Brain microvascular endothelial cell (primary cell): ENCODE measurements at regions not wholly inside any gene's neighbourhood (a gene's known extent, or its start where the extent isn't known, plus 50 kb on each side); places are given as distances from the start of the nearest gene placed in this dataset.

Experiments used
- DNase-seq: peaks from one replicate; pipeline ENCODE4 v3.0.0-alpha.2; 2020
- H3K27ac ChIP-seq: fragments of 250-450 bp; sonication (Bioruptor Pico); 2 replicates; pipeline ENCODE4 v1.5.1; 2020; ENCODE audit warnings: mild to moderate bottlenecking, moderate library complexity
- H3K27me3 ChIP-seq: fragments of 250-450 bp; sonication (Bioruptor Pico); replicated peaks from 2 replicates; pipeline ENCODE4 v1.5.1; 2020; ENCODE audit warnings: mild to moderate bottlenecking
- H3K36me3 ChIP-seq: fragments of 250-450 bp; sonication (Bioruptor Pico); replicated peaks from 2 replicates; pipeline ENCODE4 v1.5.1; 2020; ENCODE audit warnings: mild to moderate bottlenecking
- H3K4me3 ChIP-seq: 2 replicates; pipeline ENCODE4 v1.5.1; 2011; ENCODE audit warnings: low read depth, mild to moderate bottlenecking, control low read depth, low read length, moderate library complexity
- CTCF ChIP-seq: IDR thresholded peaks from 2 replicates; pipeline ENCODE4 v1.5.1; 2011; ENCODE audit warnings: low read depth, mild to moderate bottlenecking, moderate library complexity, low read length, control low read depth, inconsistent platforms; ENCODE audit errors: missing control alignments
- in situ Hi-C: cut with HindIII; loops from 2 replicates; pipeline ENCODE4 v1.10.0; 2017; ENCODE audit warnings: low sequenced_read_pairs, low pct_ligation_motif_present

GRCh38 chr15:25233766-25234350 is 205.0 kb downstream of the UBE3A start:
- no peak for DNase-seq
- Histone ChIP-seq H3K36me3 (no peaks in the 10 kb centered on the region), H3K27ac (no peak overlapping the region), H3K27me3 (no peaks in the 10 kb centered on the region), H3K4me3 (no peak overlapping the region)
- in situ Hi-C loops = no loop called here
- TF ChIP-seq CTCF = no peak

- TF ChIP-seq CTCF = no peak
- in situ Hi-C loops = no loop called here
- H3K27ac ChIP-seq = no peak overlapping the region
- no peaks in the 10 kb centered on the region for H3K27me3 ChIP-seq
- no peak overlapping the region for H3K4me3 ChIP-seq
- no peaks in the 10 kb centered on the region for H3K36me3 ChIP-seq
- no peak for DNase-seq
Observed at GRCh38 chr15:25234831-25235230, 204.0 kb downstream of the UBE3A start.

GRCh38 chr15:25235391-25235790 is 203.4 kb downstream of the UBE3A start:
- Histone ChIP-seq H3K27ac (no peak overlapping the region), H3K27me3 (no peaks in the 10 kb centered on the region), H3K4me3 (no peak overlapping the region), H3K36me3 (no peaks in the 10 kb centered on the region)
- TF ChIP-seq CTCF = no peak
- in situ Hi-C loops = no loop called here
- DNase-seq = no peak

GRCh38 chr15:25236143-25236860 is 202.5 kb downstream of the UBE3A start:
- Histone ChIP-seq H3K27me3 (no peaks in the 10 kb centered on the region), H3K27ac (no peak overlapping the region), H3K4me3 (no peak overlapping the region), H3K36me3 (no peaks in the 10 kb centered on the region)
- no peak for DNase-seq
- TF ChIP-seq CTCF = no peak
- in situ Hi-C loops = no loop called here

- DNase-seq = no peak
- H3K27ac ChIP-seq = no peak overlapping the region
- no peak overlapping the region for H3K4me3 ChIP-seq
- H3K27me3 ChIP-seq = no peaks in the 10 kb centered on the region
- H3K36me3 ChIP-seq = no peaks in the 10 kb centered on the region
- in situ Hi-C loops = no loop called here
- TF ChIP-seq CTCF = no peak
Observed at GRCh38 chr15:25236861-25237155, 202.0 kb downstream of the UBE3A start.

GRCh38 chr15:25237291-25237978 is 201.4 kb downstream of the UBE3A start:
- H3K27ac ChIP-seq = no peak overlapping the region
- H3K36me3 ChIP-seq = no peaks in the 10 kb centered on the region
- DNase-seq = no peak
- TF ChIP-seq CTCF = no peak
- in situ Hi-C loops = no loop called here
- no peak overlapping the region for H3K4me3 ChIP-seq
- H3K27me3 ChIP-seq = no peaks in the 10 kb centered on the region
